ENCODE measurements at regions not wholly inside any gene's neighbourhood (a gene's known extent, or its start where the extent isn't known, plus 50 kb on each side); places are given as distances from the start of the nearest gene placed in this dataset.

- DNase-seq (ENCODE audit: low read depth, low spot score) = no peak
- intact Hi-C loops (cut with micrococcal nuclease) = no loop called here
- Histone ChIP-seq H3K4me2 (ENCODE audit: low read length) (no peak overlapping the region), H3K9ac (ENCODE audit: low read length) (no peak overlapping the region), H4K20me1 (ENCODE audit: insufficient read depth) (no peaks in the 10 kb centered on the region), H3K36me3 (ENCODE audit: control insufficient read depth in 1 of 2, insufficient read depth in 2 of 2, low read length in 2 of 2) (no peaks in the 10 kb centered on the region), H3K9me3 (ENCODE audit: control insufficient read depth in 1 of 2, insufficient read depth in 1 of 2, low read depth in 1 of 2, low read length in 2 of 2) (no peaks in the 10 kb centered on the region), H3K4me1 (ENCODE audit: control insufficient read depth in 1 of 2, insufficient read depth in 2 of 2, low read length in 2 of 2) (no peaks in the 10 kb centered on the region), H3K27me3 (ENCODE audit: insufficient read depth, low read length) (no peaks in the 10 kb centered on the region), H3K4me3 (replicated peaks in 1 of 2; ENCODE audit: low read depth in 1 of 2, low read length in 2 of 2) (no peak overlapping the region), H2AFZ (ENCODE audit: low read depth, low read length, poor library complexity, severe bottlenecking) (no peak overlapping the region), H3K9me2 (ENCODE audit: insufficient read depth) (no peaks in the 10 kb centered on the region), H3K27ac (ENCODE audit: low read depth, low read length) (no peak overlapping the region), H3K79me2 (ENCODE audit: insufficient read depth, low read length) (no peaks in the 10 kb centered on the region)
- POLR2A ChIA-PET = no interaction called here
- no TSS peak for BruUV-seq (replicated peaks)
- ATAC-seq = no peak
- CTCF ChIA-PET = no interaction called here
- TF ChIP-seq ZNF274 (IDR thresholded peaks at IDR 0.05; ENCODE audit: low read depth, low read length) (no peak), ZBTB33 (IDR thresholded peaks at IDR 0.05; ENCODE audit: extremely low read depth, insufficient replicate concordance, low read length) (no peak), CBX3 (IDR thresholded peaks at IDR 0.05; ENCODE audit: low read depth) (no peak), CEBPB (IDR thresholded peaks at IDR 0.05; ENCODE audit: low read depth) (no peak), JUND (IDR thresholded peaks at IDR 0.05) (no peak), EZH2phosphoT487 (IDR thresholded peaks at IDR 0.05; ENCODE audit: borderline replicate concordance) (no peak), SIN3A (IDR thresholded peaks at IDR 0.05; ENCODE audit: low read depth) (no peak), RAD21 (IDR thresholded peaks at IDR 0.05; ENCODE audit: low read depth) (no peak), SP1 (IDR thresholded peaks at IDR 0.05; ENCODE audit: low read depth) (no peak), SRF (IDR thresholded peaks at IDR 0.05; ENCODE audit: low read depth) (no peak), TCF7L2 (IDR thresholded peaks at IDR 0.05; ENCODE audit: borderline replicate concordance, extremely low read depth, insufficient read depth, insufficient read length) (no peak), YY1 (IDR thresholded peaks at IDR 0.05; ENCODE audit: extremely low read depth, insufficient replicate concordance, low read depth, low read length) (no peak), ELF1 (IDR thresholded peaks at IDR 0.05; ENCODE audit: borderline replicate concordance, low read depth) (no peak)
- TF ChIP-seq, protein P1, sequence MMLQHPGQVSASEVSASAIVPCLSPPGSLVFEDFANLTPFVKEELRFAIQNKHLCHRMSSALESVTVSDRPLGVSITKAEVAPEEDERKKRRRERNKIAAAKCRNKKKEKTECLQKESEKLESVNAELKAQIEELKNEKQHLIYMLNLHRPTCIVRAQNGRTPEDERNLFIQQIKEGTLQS (IDR thresholded peaks at IDR 0.05) = no peak
- TF ChIP-seq, protein P2, sequence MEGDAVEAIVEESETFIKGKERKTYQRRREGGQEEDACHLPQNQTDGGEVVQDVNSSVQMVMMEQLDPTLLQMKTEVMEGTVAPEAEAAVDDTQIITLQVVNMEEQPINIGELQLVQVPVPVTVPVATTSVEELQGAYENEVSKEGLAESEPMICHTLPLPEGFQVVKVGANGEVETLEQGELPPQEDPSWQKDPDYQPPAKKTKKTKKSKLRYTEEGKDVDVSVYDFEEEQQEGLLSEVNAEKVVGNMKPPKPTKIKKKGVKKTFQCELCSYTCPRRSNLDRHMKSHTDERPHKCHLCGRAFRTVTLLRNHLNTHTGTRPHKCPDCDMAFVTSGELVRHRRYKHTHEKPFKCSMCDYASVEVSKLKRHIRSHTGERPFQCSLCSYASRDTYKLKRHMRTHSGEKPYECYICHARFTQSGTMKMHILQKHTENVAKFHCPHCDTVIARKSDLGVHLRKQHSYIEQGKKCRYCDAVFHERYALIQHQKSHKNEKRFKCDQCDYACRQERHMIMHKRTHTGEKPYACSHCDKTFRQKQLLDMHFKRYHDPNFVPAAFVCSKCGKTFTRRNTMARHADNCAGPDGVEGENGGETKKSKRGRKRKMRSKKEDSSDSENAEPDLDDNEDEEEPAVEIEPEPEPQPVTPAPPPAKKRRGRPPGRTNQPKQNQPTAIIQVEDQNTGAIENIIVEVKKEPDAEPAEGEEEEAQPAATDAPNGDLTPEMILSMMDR (IDR thresholded peaks at IDR 0.05 in 2 of 3, conservative IDR thresholded peaks at IDR 0.05 in 1 of 3; ENCODE audit: borderline replicate concordance in 1 of 3, insufficient read depth in 1 of 3, low read depth in 2 of 3, low read length in 2 of 3) = no peak
- RAD21 ChIA-PET (ENCODE audit: low non-redundant PET in 1 of 2, low total read pairs in 2 of 2, uncharacterized antibody in 2 of 2, unreplicated experiment in 2 of 2) = no interaction called here
Measured at GRCh38 chr10:44539178-44539577, 154.3 kb upstream of the CXCL12 start.

All from HCT116 (cell line).